HCT116 (cell line): ENCODE measurements at regions not wholly inside any gene's neighbourhood (a gene's known extent, or its start where the extent isn't known, plus 50 kb on each side); places are given as distances from the start of the nearest gene placed in this dataset.

Source experiments
- ATAC-seq: fragments of 200-7000 bp; cut with Tn5 transposase; 2 replicates; pipeline ENCODE4 v1.9.1; 2020; ENCODE audit warnings: mild to moderate bottlenecking, moderate library complexity
- BruUV-seq: library from RNA; stranded (reverse); fragments of 400-500 nt; replicated peaks from 2 replicates; lab custom pipeline; 2021; lab: Mats Ljungman, UMichigan
- CTCF ChIA-PET: fragments of 300-600 bp; sonication (Branson Sonifier 250); formaldehyde crosslinking; loops from one replicate; lab custom pipeline; 2021; ENCODE audit warnings: antibody characterized with exemption; lab: Charles Lee
- POLR2A ChIA-PET: fragments of 300-600, 350-600 bp; sonication (Branson Sonifier 250); formaldehyde crosslinking; loops from one replicate; lab custom pipeline; 2021; ENCODE audit warnings: antibody characterized with exemption; lab: Charles Lee
- RAD21 ChIA-PET, 2 experiments: fragments of 300-600 bp; sonication (Branson Sonifier 250); formaldehyde crosslinking; loops; one replicate each; lab custom pipeline; 2023; ENCODE audit warnings: low total read pairs in 2 of 2; ENCODE audit not compliant: uncharacterized antibody in 2 of 2, unreplicated experiment in 2 of 2, low non-redundant PET in 1 of 2; lab: Charles Lee
- DNase-seq: peaks from one replicate; pipeline ENCODE4 v3.0.0-alpha.2; 2010; ENCODE audit warnings: low read depth, low spot score
- H2AFZ ChIP-seq: fragments of 200-600 bp; shearing (Covaris generic), sonication (generic); 2 replicates; pipeline ENCODE4 v1.6.1; 2017; ENCODE audit warnings: low read depth, mixed run types, mixed read lengths, antibody characterized with exemption, low read length; ENCODE audit not compliant: poor library complexity, severe bottlenecking
- H3K27ac ChIP-seq: 2 replicates; pipeline ENCODE4 v1.5.1; 2012; ENCODE audit warnings: low read depth, low read length
- H3K27me3 ChIP-seq: fragments of 200-600 bp; sonication (generic); 2 replicates; pipeline ENCODE4 v1.6.1; 2016; ENCODE audit warnings: mixed run types, low read length, mixed read lengths; ENCODE audit not compliant: insufficient read depth
- H3K36me3 ChIP-seq, 2 experiments: fragments of 200-500 bp in 1 of 2; fragments of 200-600 bp in 1 of 2; sonication (Bioruptor generic) in 1 of 2; sonication (generic) in 1 of 2; 2 replicates each; pipeline versions ENCODE4 v1.5.1 to v1.6.1; 2014 to 2016; ENCODE audit warnings: low read length in 2 of 2, inconsistent platforms in 1 of 2, mixed read lengths in 1 of 2, mixed run types in 1 of 2; ENCODE audit not compliant: insufficient read depth in 2 of 2, control insufficient read depth in 1 of 2
- H3K4me1 ChIP-seq, 2 experiments: fragments of 200-600 bp in 1 of 2; sonication (generic) in 1 of 2; 2 replicates each; pipeline versions ENCODE4 v1.5.1 to v1.6.1; 2012 to 2017; ENCODE audit warnings: low read length in 2 of 2, inconsistent platforms in 1 of 2, mild to moderate bottlenecking in 1 of 2, mixed read lengths in 1 of 2, mixed run types in 1 of 2, moderate library complexity in 1 of 2; ENCODE audit not compliant: insufficient read depth in 2 of 2, control insufficient read depth in 1 of 2
- H3K4me2 ChIP-seq: fragments of 200-600 bp; sonication (generic); 2 replicates; pipeline ENCODE4 v1.6.1; 2017; ENCODE audit warnings: mixed run types, low read length, mixed read lengths
- H3K4me3 ChIP-seq, 2 experiments: fragments of 200-600 bp in 1 of 2; sonication (generic) in 1 of 2; replicated peaks in 1 of 2; 2 replicates each; pipeline ENCODE4 v1.5.1; 2011 to 2016; ENCODE audit warnings: low read length in 2 of 2, control low read depth in 1 of 2, low read depth in 1 of 2, mild to moderate bottlenecking in 1 of 2, mixed read lengths in 1 of 2, mixed run types in 1 of 2
- H3K79me2 ChIP-seq: fragments of 200-600 bp; sonication (generic); 2 replicates; pipeline ENCODE4 v1.6.1; 2017; ENCODE audit warnings: mild to moderate bottlenecking, mixed run types, low read length, moderate library complexity, mixed read lengths; ENCODE audit not compliant: insufficient read depth
- H3K9ac ChIP-seq: fragments of 200-600 bp; sonication (generic); 2 replicates; pipeline ENCODE4 v1.6.1; 2016; ENCODE audit warnings: low read length, mixed read lengths
- H3K9me2 ChIP-seq: fragments of 200-600 bp; sonication (generic), shearing (Covaris generic); 2 replicates; pipeline ENCODE4 v1.6.1; 2017; ENCODE audit warnings: mixed run types, mild to moderate bottlenecking, moderate library complexity; ENCODE audit not compliant: insufficient read depth
- H3K9me3 ChIP-seq, 2 experiments: fragments of 200-500 bp in 1 of 2; fragments of 200-600 bp in 1 of 2; sonication (Bioruptor generic) in 1 of 2; sonication (generic) in 1 of 2; 2 replicates each; pipeline ENCODE4 v1.6.1; 2014 to 2017; ENCODE audit warnings: low read length in 2 of 2, mixed read lengths in 2 of 2, inconsistent platforms in 1 of 2, low read depth in 1 of 2, mild to moderate bottlenecking in 1 of 2, mixed run types in 1 of 2, moderate library complexity in 1 of 2; ENCODE audit not compliant: control insufficient read depth in 1 of 2, insufficient read depth in 1 of 2
- H4K20me1 ChIP-seq: fragments of 200-600 bp; sonication (generic), shearing (Covaris generic); 2 replicates; pipeline ENCODE4 v1.6.1; 2017; ENCODE audit warnings: mixed run types, mild to moderate bottlenecking, moderate library complexity; ENCODE audit not compliant: insufficient read depth
- ATF3 ChIP-seq: IDR thresholded peaks from 2 replicates; pipeline ENCODE4 v1.6.1; 2012
- CBX3 ChIP-seq: IDR thresholded peaks from 2 replicates; pipeline ENCODE4 v1.6.1; 2012; ENCODE audit warnings: low read depth
- CEBPB ChIP-seq: IDR thresholded peaks from 2 replicates; pipeline ENCODE4 v1.6.1; 2012; ENCODE audit warnings: low read depth
- EGR1 ChIP-seq: IDR thresholded peaks from 2 replicates; pipeline ENCODE4 v1.6.1; 2012; ENCODE audit warnings: low read depth
- ELF1 ChIP-seq: IDR thresholded peaks from 2 replicates; pipeline ENCODE4 v1.6.1; 2012; ENCODE audit warnings: low read depth, borderline replicate concordance
- EZH2 ChIP-seq: fragments of 200-600 bp; sonication (generic); IDR thresholded peaks from 2 replicates; pipeline ENCODE4 v1.6.1; 2017; ENCODE audit warnings: antibody characterized with exemption, mixed run types
- FOSL1 ChIP-seq: IDR thresholded peaks from 2 replicates; pipeline ENCODE4 v1.6.1; 2012; ENCODE audit warnings: low read depth
- JUND ChIP-seq: IDR thresholded peaks from 2 replicates; pipeline ENCODE4 v1.6.1; 2012
- POLR2A ChIP-seq: IDR thresholded peaks from 2 replicates; pipeline ENCODE4 v1.7.0; 2011; ENCODE audit warnings: borderline replicate concordance; ENCODE audit not compliant: insufficient read depth, insufficient read length; ENCODE audit errors: extremely low read depth
- POLR2AphosphoS5 ChIP-seq: IDR thresholded peaks from 2 replicates; pipeline ENCODE4 v1.6.1; 2011; ENCODE audit warnings: mild to moderate bottlenecking, low read depth, low read length, moderate library complexity
- RAD21 ChIP-seq: IDR thresholded peaks from 2 replicates; pipeline ENCODE4 v1.6.1; 2012; ENCODE audit warnings: low read depth, mild to moderate bottlenecking
- SIN3A ChIP-seq: IDR thresholded peaks from 2 replicates; pipeline ENCODE4 v1.6.1; 2012; ENCODE audit warnings: low read depth
- TCF7L2 ChIP-seq: IDR thresholded peaks from 2 replicates; pipeline ENCODE4 v1.7.0; 2011; ENCODE audit warnings: borderline replicate concordance, inconsistent platforms; ENCODE audit not compliant: insufficient read depth, insufficient read length; ENCODE audit errors: extremely low read depth
- YY1 ChIP-seq: IDR thresholded peaks from 2 replicates; pipeline ENCODE4 v1.6.1; 2011; ENCODE audit warnings: low read length, low read depth, moderate library complexity, mild to moderate bottlenecking; ENCODE audit not compliant: insufficient replicate concordance; ENCODE audit errors: extremely low read depth
- ZFX ChIP-seq: fragments of 450-650 bp; IDR thresholded peaks from 2 replicates; pipeline ENCODE4 v1.6.1; 2017
- ZNF274 ChIP-seq: fragments of 200-500 bp; sonication (Bioruptor generic); IDR thresholded peaks from 2 replicates; pipeline ENCODE4 v1.6.1; 2014; ENCODE audit warnings: mild to moderate bottlenecking, low read depth, low read length, inconsistent platforms
- intact Hi-C: fragments of 100-400 bp; cut with micrococcal nuclease; formaldehyde crosslinking; loops from 2 replicates; pipeline ENCODE4 v1.10.0; 2022
- TF ChIP-seq, protein P1 (sequence below): IDR thresholded peaks from 2 replicates; pipeline ENCODE4 v1.6.1; 2012; ENCODE audit warnings: low read depth
- TF ChIP-seq, protein P2 (sequence below), 3 experiments: fragments of 200-600 bp in 1 of 3; sonication (generic) in 1 of 3; IDR thresholded peaks in 2 of 3; conservative IDR thresholded peaks in 1 of 3; 2 replicates each; pipeline ENCODE4 v1.5.1; 2012 to 2017; ENCODE audit warnings: low read depth in 2 of 3, low read length in 2 of 3, antibody characterized with exemption in 1 of 3, borderline replicate concordance in 1 of 3, control low read depth in 1 of 3, mild to moderate bottlenecking in 1 of 3, mixed read lengths in 1 of 3, mixed run types in 1 of 3, moderate library complexity in 1 of 3; ENCODE audit not compliant: insufficient read depth in 1 of 3

- TF ChIP-seq ZNF274 (no peak), POLR2A (no peak), YY1 (no peak), POLR2AphosphoS5 (no peak), TCF7L2 (no peak)
Measured at GRCh38 chr17:27217631-27218030, 76.3 kb upstream of the WSB1 start (continued).

GRCh38 chr17:27218041-27218440 is 75.9 kb upstream of the WSB1 start:
- H4K20me1 ChIP-seq = no peaks in the 10 kb centered on the region
- H3K79me2 ChIP-seq = no peaks in the 10 kb centered on the region
- H3K27me3 ChIP-seq = no peaks in the 10 kb centered on the region
- no peak for TF ChIP-seq CBX3
- no peak for TF ChIP-seq FOSL1
- TF ChIP-seq ATF3 = no peak
- no peak for TF ChIP-seq TCF7L2
- TF ChIP-seq, protein P1, sequence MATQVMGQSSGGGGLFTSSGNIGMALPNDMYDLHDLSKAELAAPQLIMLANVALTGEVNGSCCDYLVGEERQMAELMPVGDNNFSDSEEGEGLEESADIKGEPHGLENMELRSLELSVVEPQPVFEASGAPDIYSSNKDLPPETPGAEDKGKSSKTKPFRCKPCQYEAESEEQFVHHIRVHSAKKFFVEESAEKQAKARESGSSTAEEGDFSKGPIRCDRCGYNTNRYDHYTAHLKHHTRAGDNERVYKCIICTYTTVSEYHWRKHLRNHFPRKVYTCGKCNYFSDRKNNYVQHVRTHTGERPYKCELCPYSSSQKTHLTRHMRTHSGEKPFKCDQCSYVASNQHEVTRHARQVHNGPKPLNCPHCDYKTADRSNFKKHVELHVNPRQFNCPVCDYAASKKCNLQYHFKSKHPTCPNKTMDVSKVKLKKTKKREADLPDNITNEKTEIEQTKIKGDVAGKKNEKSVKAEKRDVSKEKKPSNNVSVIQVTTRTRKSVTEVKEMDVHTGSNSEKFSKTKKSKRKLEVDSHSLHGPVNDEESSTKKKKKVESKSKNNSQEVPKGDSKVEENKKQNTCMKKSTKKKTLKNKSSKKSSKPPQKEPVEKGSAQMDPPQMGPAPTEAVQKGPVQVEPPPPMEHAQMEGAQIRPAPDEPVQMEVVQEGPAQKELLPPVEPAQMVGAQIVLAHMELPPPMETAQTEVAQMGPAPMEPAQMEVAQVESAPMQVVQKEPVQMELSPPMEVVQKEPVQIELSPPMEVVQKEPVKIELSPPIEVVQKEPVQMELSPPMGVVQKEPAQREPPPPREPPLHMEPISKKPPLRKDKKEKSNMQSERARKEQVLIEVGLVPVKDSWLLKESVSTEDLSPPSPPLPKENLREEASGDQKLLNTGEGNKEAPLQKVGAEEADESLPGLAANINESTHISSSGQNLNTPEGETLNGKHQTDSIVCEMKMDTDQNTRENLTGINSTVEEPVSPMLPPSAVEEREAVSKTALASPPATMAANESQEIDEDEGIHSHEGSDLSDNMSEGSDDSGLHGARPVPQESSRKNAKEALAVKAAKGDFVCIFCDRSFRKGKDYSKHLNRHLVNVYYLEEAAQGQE = no peak
- TF ChIP-seq RAD21 = no peak
- TF ChIP-seq EGR1 = no peak
- no peak for TF ChIP-seq ELF1
- TF ChIP-seq, protein P2, sequence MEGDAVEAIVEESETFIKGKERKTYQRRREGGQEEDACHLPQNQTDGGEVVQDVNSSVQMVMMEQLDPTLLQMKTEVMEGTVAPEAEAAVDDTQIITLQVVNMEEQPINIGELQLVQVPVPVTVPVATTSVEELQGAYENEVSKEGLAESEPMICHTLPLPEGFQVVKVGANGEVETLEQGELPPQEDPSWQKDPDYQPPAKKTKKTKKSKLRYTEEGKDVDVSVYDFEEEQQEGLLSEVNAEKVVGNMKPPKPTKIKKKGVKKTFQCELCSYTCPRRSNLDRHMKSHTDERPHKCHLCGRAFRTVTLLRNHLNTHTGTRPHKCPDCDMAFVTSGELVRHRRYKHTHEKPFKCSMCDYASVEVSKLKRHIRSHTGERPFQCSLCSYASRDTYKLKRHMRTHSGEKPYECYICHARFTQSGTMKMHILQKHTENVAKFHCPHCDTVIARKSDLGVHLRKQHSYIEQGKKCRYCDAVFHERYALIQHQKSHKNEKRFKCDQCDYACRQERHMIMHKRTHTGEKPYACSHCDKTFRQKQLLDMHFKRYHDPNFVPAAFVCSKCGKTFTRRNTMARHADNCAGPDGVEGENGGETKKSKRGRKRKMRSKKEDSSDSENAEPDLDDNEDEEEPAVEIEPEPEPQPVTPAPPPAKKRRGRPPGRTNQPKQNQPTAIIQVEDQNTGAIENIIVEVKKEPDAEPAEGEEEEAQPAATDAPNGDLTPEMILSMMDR (IDR thresholded peaks at IDR 0.05 in 2 of 3, conservative IDR thresholded peaks at IDR 0.05 in 1 of 3; ENCODE audit: borderline replicate concordance in 1 of 3, insufficient read depth in 1 of 3, low read depth in 2 of 3, low read length in 2 of 3) = no peak
- no peak for TF ChIP-seq SIN3A
- no peak for TF ChIP-seq JUND
- TF ChIP-seq YY1 = no peak
- TF ChIP-seq POLR2AphosphoS5 = no peak
- TF ChIP-seq EZH2 = no peak
- no peak for TF ChIP-seq POLR2A
- TF ChIP-seq CEBPB = no peak
- no peak for TF ChIP-seq ZFX
- ChIA-PET RAD21 (no interaction called here), POLR2A (interaction anchor here (1.1 kb wide), 1 partner anchor 77 kb away, joined by 3 read pairs; no protein-coding TSS in a partner anchor), CTCF (interaction anchor here (2.5 kb wide), 1 partner anchor 11 kb away, joined by 20 read pairs; no protein-coding TSS in a partner anchor)
- H2AFZ ChIP-seq = no peak overlapping the region
- no peaks in the 10 kb centered on the region for H3K4me1 ChIP-seq
- no peak overlapping the region for H3K4me2 ChIP-seq
- ATAC-seq (no peak), DNase-seq (no peak)
- no peak overlapping the region for H3K4me3 ChIP-seq
- H3K36me3 ChIP-seq = no peaks in the 10 kb centered on the region
- H3K9me3 ChIP-seq = no peaks in the 10 kb centered on the region
- BruUV-seq = no TSS peak
- H3K9me2 ChIP-seq = no peaks in the 10 kb centered on the region
- intact Hi-C loops = no loop called here
- no peak overlapping the region for H3K9ac ChIP-seq
- H3K27ac ChIP-seq = no peak overlapping the region
